ENCODE measurements at regions not wholly inside any gene's neighbourhood (a gene's known extent, or its start where the extent isn't known, plus 50 kb on each side); places are given as distances from the start of the nearest gene placed in this dataset.

- TF ChIP-seq POLR2AphosphoS5 (IDR thresholded peaks at IDR 0.05; ENCODE audit: low read depth) (no peak), GABPA (IDR thresholded peaks at IDR 0.05; ENCODE audit: low read depth) (no peak)
- Histone ChIP-seq H3K4me3 (replicated peaks; ENCODE audit: insufficient read depth, low read length) (no peak overlapping the region), H3K27me3 (ENCODE audit: insufficient read depth, poor library complexity, severe bottlenecking) (no peaks in the 10 kb centered on the region), H3K27ac (replicated peaks) (no peak overlapping the region)
- no peak for DNase-seq (ENCODE audit: low read depth in 1 of 2, low spot score in 1 of 2)
Measured at GRCh38 chr20:12219798-12220197, 302.1 kb downstream of the BTBD3 start.

GRCh38 chr20:12223057-12223456 lies 305.4 kb downstream of the BTBD3 start:
- H3K27ac ChIP-seq (replicated peaks), result no peak overlapping the region
- no peak overlapping the region for H3K4me3 ChIP-seq (replicated peaks; ENCODE audit: insufficient read depth, low read length)
- H3K27me3 ChIP-seq (ENCODE audit: insufficient read depth, poor library complexity, severe bottlenecking), result no peaks in the 10 kb centered on the region
- no peak for DNase-seq (ENCODE audit: low read depth in 1 of 2, low spot score in 1 of 2)
- TF ChIP-seq POLR2AphosphoS5 (IDR thresholded peaks at IDR 0.05; ENCODE audit: low read depth) (no peak), CTCF (IDR thresholded peaks at IDR 0.05; ENCODE audit: insufficient read depth, low read length) (no peak), GABPA (IDR thresholded peaks at IDR 0.05; ENCODE audit: low read depth) (no peak), REST (IDR thresholded peaks at IDR 0.05; ENCODE audit: insufficient replicate concordance, low read depth) (no peak), SPI1 (IDR thresholded peaks at IDR 0.05; ENCODE audit: borderline replicate concordance, low read depth) (no peak)

- Histone ChIP-seq H3K4me3 (replicated peaks; ENCODE audit: insufficient read depth, low read length) (no peak overlapping the region), H3K27me3 (ENCODE audit: insufficient read depth, poor library complexity, severe bottlenecking) (peaks cover 2% of the 10 kb centered on the region), H3K27ac (replicated peaks) (no peak overlapping the region)
- DNase-seq (ENCODE audit: low read depth in 1 of 2, low spot score in 1 of 2), result no peak
- TF ChIP-seq SPI1 (IDR thresholded peaks at IDR 0.05; ENCODE audit: borderline replicate concordance, low read depth) (no peak), POLR2AphosphoS5 (IDR thresholded peaks at IDR 0.05; ENCODE audit: low read depth) (no peak), REST (IDR thresholded peaks at IDR 0.05; ENCODE audit: insufficient replicate concordance, low read depth) (no peak), GABPA (IDR thresholded peaks at IDR 0.05; ENCODE audit: low read depth) (no peak), CTCF (IDR thresholded peaks at IDR 0.05; ENCODE audit: insufficient read depth, low read length) (no peak)
Measured at GRCh38 chr20:12225898-12226297, 308.2 kb downstream of the BTBD3 start.

GRCh38 chr20:12229891-12230290 lies 312.2 kb downstream of the BTBD3 start:
- Histone ChIP-seq H3K27me3 (ENCODE audit: insufficient read depth, poor library complexity, severe bottlenecking) (peaks cover 2% of the 10 kb centered on the region), H3K4me3 (replicated peaks; ENCODE audit: insufficient read depth, low read length) (no peak overlapping the region), H3K27ac (replicated peaks) (no peak overlapping the region)
- TF ChIP-seq POLR2AphosphoS5 (IDR thresholded peaks at IDR 0.05; ENCODE audit: low read depth) (no peak), CTCF (IDR thresholded peaks at IDR 0.05; ENCODE audit: insufficient read depth, low read length) (no peak), SPI1 (IDR thresholded peaks at IDR 0.05; ENCODE audit: borderline replicate concordance, low read depth) (no peak), REST (IDR thresholded peaks at IDR 0.05; ENCODE audit: insufficient replicate concordance, low read depth) (no peak), GABPA (IDR thresholded peaks at IDR 0.05; ENCODE audit: low read depth) (no peak)
- DNase-seq (ENCODE audit: low read depth in 1 of 2, low spot score in 1 of 2), result no peak

All from HL-60 (cell line).